Body of pancreas (tissue), 4 donors: ENCODE measurements at regions not wholly inside any gene's neighbourhood (a gene's known extent, or its start where the extent isn't known, plus 50 kb on each side); places are given as distances from the start of the nearest gene placed in this dataset.

Experiments
- ATAC-seq: fragments of 150-250 bp; one replicate; pipeline ENCODE4 v1.9.1; 2016
- DNase-seq, 4 donors: peaks; one replicate each; pipeline ENCODE4 v3.0.0-alpha.2; 2019
- H3K27ac ChIP-seq, 4 donors: fragments of 200-600 bp; sonication (generic); 1 replicate in 3 of 4; 2 replicates in 1 of 4; pipeline versions ENCODE4 v1.5.1 to v1.6.1; 2016 to 2019; ENCODE audit warnings: mild to moderate bottlenecking in 1 of 4, mixed read lengths in 1 of 4, moderate library complexity in 1 of 4
- H3K27me3 ChIP-seq, 2 donors: fragments of 200-600 bp; sonication (generic); one replicate each; pipeline ENCODE4 v1.6.0; 2016; ENCODE audit warnings: mild to moderate bottlenecking in 1 of 2
- H3K36me3 ChIP-seq, 2 donors: fragments of 200-600 bp; sonication (generic); replicated peaks in 1 of 2; 2 replicates each; pipeline ENCODE4 v1.5.1; 2016; ENCODE audit warnings: low read depth in 2 of 2; ENCODE audit not compliant: insufficient read depth in 1 of 2
- H3K4me1 ChIP-seq: fragments of 200-600 bp; sonication (generic); one replicate; pipeline ENCODE4 v1.6.0; 2016
- H3K4me3 ChIP-seq, 2 donors: fragments of 200-600 bp; sonication (generic); 1 replicate in 1 of 2; 2 replicates in 1 of 2; pipeline ENCODE4 v1.5.1; 2016 to 2019
- H3K9me3 ChIP-seq, 3 donors: fragments of 200-600 bp; sonication (generic); 1 replicate in 2 of 3; 2 replicates in 1 of 3; pipeline ENCODE4 v1.5.1; 2016
- CTCF ChIP-seq, 7 experiments: fragments of 450-650 bp in 4 of 7; fragments of 200-600 bp in 3 of 7; sonication (generic) in 3 of 7; IDR thresholded peaks; one replicate each; pipeline ENCODE4 v1.5.1; 2016 to 2019; ENCODE audit warnings: antibody characterized with exemption in 7 of 7
- POLR2A ChIP-seq, 3 donors: fragments of 450-650 bp; IDR thresholded peaks; one replicate each; pipeline ENCODE4 v1.6.1; 2016; ENCODE audit warnings: antibody characterized with exemption in 3 of 3, mild to moderate bottlenecking in 2 of 3
- WGBS, 2 donors: methylation state at CpG; one replicate each; pipeline ENCODE4 v1.1.5; 2017; 5-methylcytosine and 5-hydroxymethylcytosine counted together
- intact Hi-C: fragments of 100-400 bp; cut with DNase I; formaldehyde crosslinking; loops from one replicate; pipeline ENCODE4 v1.15.1; 2023

GRCh38 chr3:102229062-102229655 lies 205.7 kb upstream of the ZPLD1 start:
- intact Hi-C loops, result no loop called here
- Histone ChIP-seq H3K27me3 (no peaks in the 10 kb centered on the region), H3K4me1 (peaks cover 7% of the 10 kb centered on the region), H3K4me3 (no peak overlapping the region), H3K27ac (no peak overlapping the region), H3K36me3 (no peaks in the 10 kb centered on the region), H3K9me3 (no peaks in the 10 kb centered on the region)
- WGBS, 2 donors, result 20% methylated on average over 7 of the region's 7 CpGs
- ATAC-seq (peak; percentile 84), DNase-seq (peak; percentile 75 to 86 (median 80))
- TF ChIP-seq CTCF (IDR thresholded peaks at IDR 0.05) (peak; percentile 83 to 97 (median 93)), POLR2A (IDR thresholded peaks at IDR 0.05) (no peak)

GRCh38 chr3:102230057-102230456 lies 204.8 kb upstream of the ZPLD1 start:
- ATAC-seq (no peak), DNase-seq (no peak)
- H3K27ac ChIP-seq, result no peak overlapping the region
- TF ChIP-seq POLR2A (IDR thresholded peaks at IDR 0.05) (no peak), CTCF (IDR thresholded peaks at IDR 0.05) (no peak)
- H3K27me3 ChIP-seq, result no peaks in the 10 kb centered on the region
- H3K9me3 ChIP-seq, result no peaks in the 10 kb centered on the region
- 80 to 88% methylated on average over 2 of the region's 2 CpGs for WGBS, 2 donors
- intact Hi-C loops, result loop anchor here (5.0 kb wide), 1 partner anchor 307 kb away; no protein-coding TSS in a partner anchor
- peaks cover 5% of the 10 kb centered on the region for H3K4me1 ChIP-seq
- no peak overlapping the region for H3K4me3 ChIP-seq
- no peaks in the 10 kb centered on the region for H3K36me3 ChIP-seq

DNA sequence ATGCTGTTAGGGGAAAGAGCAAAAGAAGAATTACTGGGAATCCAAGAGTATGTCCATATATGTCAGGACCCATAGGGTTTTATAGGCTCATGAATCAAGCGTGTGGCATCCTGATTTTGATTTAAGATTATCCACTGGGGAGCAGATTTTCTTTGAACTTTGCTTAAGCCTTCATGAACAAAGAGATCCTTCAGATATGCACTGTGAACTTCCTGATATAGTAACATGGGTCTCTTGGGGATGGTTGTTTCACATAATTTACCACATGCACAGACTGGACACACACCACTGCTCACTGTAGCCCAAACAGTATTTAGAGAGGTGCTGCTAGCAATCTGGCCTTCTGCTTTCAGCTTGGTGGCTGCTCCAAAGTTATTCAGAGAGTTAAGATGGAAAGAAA lies 200.9 kb upstream of the ZPLD1 start:
- no peaks in the 10 kb centered on the region for H3K9me3 ChIP-seq
- no peak overlapping the region for H3K4me3 ChIP-seq
- DNase-seq (no peak), ATAC-seq (no peak)
- H3K4me1 ChIP-seq, result no peaks in the 10 kb centered on the region
- 74 to 88% methylated on average over 1 of the region's 1 CpG for WGBS, 2 donors
- TF ChIP-seq CTCF (IDR thresholded peaks at IDR 0.05), result no peak
- TF ChIP-seq POLR2A (IDR thresholded peaks at IDR 0.05), result no peak
- H3K27ac ChIP-seq, result no peak overlapping the region
- intact Hi-C loops, result loop anchor here (5.0 kb wide), 1 partner anchor 303 kb away; no protein-coding TSS in a partner anchor
- no peaks in the 10 kb centered on the region for H3K27me3 ChIP-seq
- no peaks in the 10 kb centered on the region for H3K36me3 ChIP-seq

- H3K27me3 ChIP-seq, result no peaks in the 10 kb centered on the region
- no peaks in the 10 kb centered on the region for H3K4me1 ChIP-seq
- no peak overlapping the region for H3K4me3 ChIP-seq
- H3K36me3 ChIP-seq, result no peaks in the 10 kb centered on the region
- TF ChIP-seq POLR2A (IDR thresholded peaks at IDR 0.05), result no peak
- TF ChIP-seq CTCF (IDR thresholded peaks at IDR 0.05), result peak in 3 of 7 experiments; percentile 15 to 58 (median 34)
- H3K27ac ChIP-seq, result no peak overlapping the region
- DNase-seq (peak in 1 of 4 donors; percentile 53), ATAC-seq (no peak)
- intact Hi-C loops, result no loop called here
- 25 to 44% methylated on average over 5 of the region's 5 CpGs for WGBS, 2 donors
- no peaks in the 10 kb centered on the region for H3K9me3 ChIP-seq
Measured at GRCh38 chr3:102235679-102236078, 199.1 kb upstream of the ZPLD1 start.

DNA sequence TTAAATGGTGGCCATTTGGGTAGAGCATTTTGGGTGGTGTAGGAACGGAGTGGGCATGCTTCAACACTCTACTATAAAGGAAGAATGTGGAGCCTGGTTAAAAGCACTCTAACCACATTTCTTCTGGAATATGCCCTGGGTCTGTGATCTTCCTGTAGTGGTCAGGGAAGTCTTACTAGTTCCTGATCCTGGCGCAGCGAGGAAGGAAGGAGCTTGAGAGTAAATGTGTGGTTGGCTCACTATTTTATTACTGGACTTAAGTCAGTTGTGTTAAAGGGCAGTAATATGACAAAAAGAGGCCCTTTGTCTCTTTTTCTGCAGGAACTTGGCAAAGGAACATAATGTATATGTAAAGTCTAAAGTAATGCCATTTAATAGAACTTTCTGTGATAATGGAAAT lies 197.6 kb upstream of the ZPLD1 start:
- WGBS, 2 donors, result 86 to 92% methylated on average over 3 of the region's 3 CpGs
- no peaks in the 10 kb centered on the region for H3K4me1 ChIP-seq
- intact Hi-C loops, result no loop called here
- H3K4me3 ChIP-seq, result no peak overlapping the region
- no peaks in the 10 kb centered on the region for H3K36me3 ChIP-seq
- no peak for TF ChIP-seq CTCF (IDR thresholded peaks at IDR 0.05)
- ATAC-seq (no peak), DNase-seq (no peak)
- no peak overlapping the region for H3K27ac ChIP-seq
- H3K27me3 ChIP-seq, result no peaks in the 10 kb centered on the region
- H3K9me3 ChIP-seq, result no peaks in the 10 kb centered on the region
